ENCODE measurements at regions not wholly inside any gene's neighbourhood (a gene's known extent, or its start where the extent isn't known, plus 50 kb on each side); places are given as distances from the start of the nearest gene placed in this dataset.

DNA sequence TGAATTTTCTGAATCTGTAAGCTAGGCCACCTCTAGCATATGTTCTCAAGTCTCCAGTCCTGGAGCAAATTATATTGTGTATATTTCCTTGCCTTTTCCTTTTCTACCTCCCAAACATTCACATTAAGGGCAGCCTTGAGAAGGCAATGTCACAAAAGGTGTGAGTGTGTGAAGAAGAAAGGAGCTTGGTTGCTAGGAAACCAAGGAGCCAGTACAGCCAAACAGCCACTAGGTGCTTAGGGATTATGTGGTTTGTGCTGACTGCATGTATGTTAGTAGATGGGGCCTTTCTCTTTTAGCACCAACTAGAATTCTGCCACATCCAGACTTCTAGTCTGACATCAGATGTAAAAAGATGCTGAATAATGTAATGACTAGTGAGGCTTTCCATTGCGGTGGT, 118.8 kb upstream of the DAZL start:
- DNase-seq (ENCODE audit: low read depth) = peak; percentile 70
- TF ChIP-seq, protein P1, sequence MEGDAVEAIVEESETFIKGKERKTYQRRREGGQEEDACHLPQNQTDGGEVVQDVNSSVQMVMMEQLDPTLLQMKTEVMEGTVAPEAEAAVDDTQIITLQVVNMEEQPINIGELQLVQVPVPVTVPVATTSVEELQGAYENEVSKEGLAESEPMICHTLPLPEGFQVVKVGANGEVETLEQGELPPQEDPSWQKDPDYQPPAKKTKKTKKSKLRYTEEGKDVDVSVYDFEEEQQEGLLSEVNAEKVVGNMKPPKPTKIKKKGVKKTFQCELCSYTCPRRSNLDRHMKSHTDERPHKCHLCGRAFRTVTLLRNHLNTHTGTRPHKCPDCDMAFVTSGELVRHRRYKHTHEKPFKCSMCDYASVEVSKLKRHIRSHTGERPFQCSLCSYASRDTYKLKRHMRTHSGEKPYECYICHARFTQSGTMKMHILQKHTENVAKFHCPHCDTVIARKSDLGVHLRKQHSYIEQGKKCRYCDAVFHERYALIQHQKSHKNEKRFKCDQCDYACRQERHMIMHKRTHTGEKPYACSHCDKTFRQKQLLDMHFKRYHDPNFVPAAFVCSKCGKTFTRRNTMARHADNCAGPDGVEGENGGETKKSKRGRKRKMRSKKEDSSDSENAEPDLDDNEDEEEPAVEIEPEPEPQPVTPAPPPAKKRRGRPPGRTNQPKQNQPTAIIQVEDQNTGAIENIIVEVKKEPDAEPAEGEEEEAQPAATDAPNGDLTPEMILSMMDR (conservative IDR thresholded peaks at IDR 0.05; ENCODE audit: low read depth, low read length) = peak; percentile 56
- no peak overlapping the region for H3K4me3 ChIP-seq (ENCODE audit: low read depth, low read length)

DNA sequence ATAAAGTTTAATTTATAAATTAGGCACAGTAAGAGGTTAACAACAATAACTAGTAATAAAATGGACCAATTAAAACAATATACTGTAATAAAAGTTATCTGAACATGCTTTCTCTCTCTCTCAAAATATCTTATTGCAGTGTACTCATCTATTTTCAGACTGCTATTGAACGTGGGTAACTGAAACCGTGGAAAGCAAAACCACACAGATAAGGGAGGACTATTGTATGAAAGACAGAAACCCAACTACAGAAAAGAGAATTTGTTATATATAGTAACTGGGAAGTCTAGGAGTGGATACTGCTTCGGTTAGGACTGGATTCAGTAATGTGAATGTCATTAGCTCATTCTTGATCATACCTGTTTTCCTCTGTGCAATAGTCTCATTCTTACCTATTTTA, 119.3 kb upstream of the DAZL start:
- TF ChIP-seq, protein P1 (conservative IDR thresholded peaks at IDR 0.05; ENCODE audit: low read depth, low read length) = no peak
- H3K4me3 ChIP-seq (ENCODE audit: low read depth, low read length) = no peak overlapping the region
- peak; percentile 48 for DNase-seq (ENCODE audit: low read depth)

DNA sequence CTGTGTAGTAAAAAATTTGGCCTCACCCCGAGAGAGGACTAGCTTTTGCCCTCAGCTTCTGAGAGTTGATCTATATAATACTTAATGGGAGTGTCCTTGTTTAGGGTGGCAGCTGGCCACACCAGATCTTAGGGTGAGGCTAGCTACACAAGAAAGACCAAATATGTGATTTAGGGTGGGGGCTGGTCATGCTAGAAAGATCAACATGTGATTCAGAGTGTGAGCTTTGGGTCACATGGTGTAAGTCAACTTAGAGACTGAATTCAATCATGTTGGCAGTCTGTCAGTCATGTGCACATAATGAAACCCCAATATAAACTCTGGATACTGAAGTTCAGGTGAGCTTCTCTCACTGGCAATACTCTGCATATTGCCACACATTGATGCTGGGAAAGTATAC, 120.7 kb upstream of the DAZL start:
- TF ChIP-seq, protein P1 (conservative IDR thresholded peaks at IDR 0.05; ENCODE audit: low read depth, low read length) = no peak
- DNase-seq (ENCODE audit: low read depth) = no peak
- no peak overlapping the region for H3K4me3 ChIP-seq (ENCODE audit: low read depth, low read length)

DNA sequence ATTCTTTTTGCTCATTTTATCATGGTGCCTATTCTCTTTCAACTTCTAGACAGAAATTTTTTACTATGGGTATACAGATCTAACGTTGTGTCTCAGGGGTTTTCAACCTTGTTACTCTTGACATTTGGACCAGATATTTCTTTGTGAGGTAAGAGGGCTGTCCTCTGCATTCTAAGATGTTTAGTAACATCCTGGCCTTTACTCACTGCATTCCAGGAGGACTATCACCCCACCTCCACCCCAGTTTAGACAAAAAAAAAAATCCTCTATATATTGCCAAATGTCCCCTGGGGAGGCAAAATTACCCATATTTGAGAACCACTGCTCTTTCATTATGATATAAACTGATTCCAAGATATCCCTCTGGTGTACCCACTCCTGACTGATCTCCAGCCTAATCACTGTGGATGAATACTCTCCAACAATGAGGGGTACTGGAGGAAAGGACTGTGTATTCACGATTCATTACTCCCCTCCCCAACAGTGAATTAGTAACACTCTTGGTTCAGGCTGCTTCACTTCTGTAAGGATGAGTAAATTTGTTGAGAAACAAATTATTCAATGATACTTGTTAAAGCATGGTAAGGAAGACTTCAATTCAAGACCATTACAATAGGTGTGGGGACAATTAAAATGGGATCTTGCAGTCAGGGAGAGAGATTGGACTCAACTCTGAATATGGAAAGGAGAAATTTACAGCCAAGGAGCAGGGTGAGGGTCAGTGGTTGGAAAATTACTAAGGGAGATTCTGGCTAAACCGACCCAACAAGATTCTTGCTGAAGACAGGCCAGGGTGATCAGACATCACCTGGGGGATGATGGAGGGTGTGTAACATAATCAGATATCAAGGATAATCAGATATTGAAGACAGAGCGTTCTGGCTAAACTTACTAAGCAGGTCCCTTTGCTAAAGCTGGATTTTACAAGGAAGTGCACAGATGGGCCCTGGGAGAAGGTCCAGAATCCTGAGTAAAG, 123.8 kb upstream of the DAZL start:
- H3K4me3 ChIP-seq (ENCODE audit: low read depth, low read length) = no peak overlapping the region
- TF ChIP-seq, protein P1 (conservative IDR thresholded peaks at IDR 0.05; ENCODE audit: low read depth, low read length) = no peak
- DNase-seq (ENCODE audit: low read depth) = peak; percentile 80

DNA sequence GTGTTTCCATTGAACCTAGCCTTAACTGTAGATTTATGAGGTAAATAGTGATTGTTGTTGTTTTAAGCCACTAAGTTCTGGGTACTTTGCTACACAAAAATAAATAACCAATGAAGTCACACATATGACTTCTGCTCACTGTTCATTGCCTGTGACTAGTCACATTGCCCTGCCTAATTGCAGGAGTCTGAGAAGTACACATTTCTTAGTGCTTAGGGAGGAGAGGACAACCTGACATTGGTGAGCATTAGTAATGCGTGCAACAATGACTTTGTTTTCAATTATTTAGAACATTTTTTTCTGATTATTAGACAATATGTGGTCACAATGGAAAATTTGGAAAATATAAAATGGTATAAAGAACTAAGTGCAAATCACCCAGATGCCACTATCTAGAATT, 133.2 kb upstream of the DAZL start:
- DNase-seq (ENCODE audit: low read depth) = no peak
- TF ChIP-seq, protein P1 (conservative IDR thresholded peaks at IDR 0.05; ENCODE audit: low read depth, low read length) = no peak
- H3K4me3 ChIP-seq (ENCODE audit: low read depth, low read length) = no peak overlapping the region

DNA sequence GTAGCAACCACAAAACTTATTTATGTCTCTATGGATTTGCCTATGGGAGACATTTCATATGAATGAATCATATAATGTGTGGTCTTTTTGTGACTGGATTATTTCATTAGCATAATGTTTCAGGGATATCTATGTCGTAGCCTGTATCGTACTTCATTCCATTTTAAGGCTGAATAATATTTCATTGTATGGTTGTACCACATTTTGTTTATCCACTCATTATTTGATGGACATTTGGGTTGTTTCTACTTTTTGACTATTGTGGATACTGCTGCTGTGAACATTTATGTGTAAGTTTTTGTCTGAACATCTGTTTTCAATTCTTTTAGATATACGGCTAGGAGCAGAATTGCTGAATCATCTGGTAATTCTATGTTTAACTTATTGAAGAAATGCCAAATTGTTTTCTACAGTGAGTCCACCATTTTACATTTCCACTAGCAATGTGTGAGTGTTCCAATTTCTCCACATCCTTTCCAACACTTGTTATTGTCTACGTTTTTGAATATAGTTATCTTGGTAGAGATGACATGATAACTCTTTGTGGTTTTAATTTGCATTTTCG, 134.4 kb upstream of the DAZL start:
- TF ChIP-seq, protein P1 (conservative IDR thresholded peaks at IDR 0.05; ENCODE audit: low read depth, low read length) = no peak
- H3K4me3 ChIP-seq (ENCODE audit: low read depth, low read length) = no peak overlapping the region
- DNase-seq (ENCODE audit: low read depth) = peak; percentile 36
